EL (cell line): ENCODE measurements at regions not wholly inside any gene's neighbourhood (a gene's known extent, or its start where the extent isn't known, plus 50 kb on each side); places are given as distances from the start of the nearest gene placed in this dataset.
"Not testable (repeated sequence)": the region's sequence is repeated elsewhere in the genome, so short reads cannot be mapped to it uniquely, and the experiment has no call there.

Source experiments
- DNase-seq: peaks from one replicate; pipeline ENCODE4 v3.0.0-alpha.2; 2016

DNA sequence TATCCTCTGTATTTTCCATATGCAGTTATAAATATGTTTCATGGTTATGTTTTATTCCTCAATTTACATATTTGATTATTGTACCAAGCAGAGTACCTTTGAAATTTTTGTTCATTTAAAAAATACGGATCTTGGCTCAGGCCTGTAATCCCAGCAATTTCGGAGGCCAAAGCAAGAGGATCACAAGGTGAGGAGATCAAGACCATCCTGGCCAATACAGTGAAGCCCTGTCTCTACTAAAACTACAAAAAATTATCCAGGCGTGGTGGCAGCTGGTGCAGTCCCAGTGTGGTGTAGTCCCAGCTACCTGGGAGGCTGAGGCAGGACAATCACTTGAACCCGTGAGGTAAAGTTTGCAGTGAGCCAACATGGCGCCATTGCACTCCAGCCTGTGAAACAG, 251.2 kb upstream of the TPTE start:
- peak; percentile 4 for DNase-seq

DNA sequence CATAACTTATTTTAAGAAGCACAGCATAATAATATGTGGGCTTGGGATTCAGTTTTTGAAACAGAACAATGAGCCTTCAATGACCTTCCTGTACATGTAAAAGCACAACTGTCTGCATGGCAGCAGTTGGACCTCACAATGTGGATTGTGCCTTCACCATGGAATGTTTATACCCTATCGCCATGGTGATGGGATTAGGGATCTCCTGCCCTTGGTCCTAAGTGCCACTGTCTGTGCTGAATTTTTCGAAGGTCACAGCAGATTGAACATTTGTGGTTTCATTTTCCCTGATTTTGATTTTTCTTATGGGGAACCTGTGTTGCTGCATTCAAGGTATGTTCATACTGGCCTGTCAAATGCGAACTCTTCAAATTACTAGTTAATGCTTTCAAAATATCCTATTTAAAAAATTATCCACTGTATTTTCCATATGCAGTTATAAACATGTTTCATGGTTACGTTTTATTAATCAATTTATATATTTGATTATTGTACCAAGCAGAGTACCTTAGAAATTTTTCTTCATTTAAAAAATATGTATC, 249.6 kb upstream of the TPTE start:
- not testable (repeated sequence) for DNase-seq

DNA sequence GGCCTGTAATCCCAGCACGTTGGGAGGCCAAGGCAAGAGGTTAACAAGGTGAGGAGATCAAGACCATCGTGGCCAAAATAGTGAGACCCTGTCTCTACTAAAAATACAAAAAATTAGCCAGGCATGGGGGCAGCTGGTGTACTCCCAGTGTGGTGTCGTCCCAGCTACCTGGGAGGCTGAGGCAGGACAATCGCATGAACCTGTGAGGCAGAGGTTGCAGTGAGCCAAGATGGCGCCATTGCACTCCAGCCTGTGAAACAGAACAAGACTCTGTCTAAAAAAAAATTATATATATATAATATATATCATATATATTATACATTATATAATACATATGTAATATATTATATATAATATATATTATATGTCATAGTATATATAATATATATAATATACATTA, 249.2 kb upstream of the TPTE start:
- DNase-seq = peak; percentile 19

DNA sequence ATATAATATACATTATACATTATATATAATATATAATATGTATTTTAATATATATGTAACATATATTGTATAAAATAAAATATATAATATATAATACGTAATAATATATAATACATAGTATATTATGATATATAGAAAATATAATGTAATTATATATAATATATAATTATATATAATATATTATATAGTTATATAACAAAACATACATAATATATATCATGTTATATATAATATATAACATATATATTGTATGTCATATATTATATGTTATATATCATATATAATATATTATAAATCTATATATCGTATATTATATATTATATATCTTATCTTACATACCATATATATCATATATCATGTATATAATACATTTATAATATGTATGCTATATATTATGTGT, 248.2 kb upstream of the TPTE start:
- no peak for DNase-seq

DNA sequence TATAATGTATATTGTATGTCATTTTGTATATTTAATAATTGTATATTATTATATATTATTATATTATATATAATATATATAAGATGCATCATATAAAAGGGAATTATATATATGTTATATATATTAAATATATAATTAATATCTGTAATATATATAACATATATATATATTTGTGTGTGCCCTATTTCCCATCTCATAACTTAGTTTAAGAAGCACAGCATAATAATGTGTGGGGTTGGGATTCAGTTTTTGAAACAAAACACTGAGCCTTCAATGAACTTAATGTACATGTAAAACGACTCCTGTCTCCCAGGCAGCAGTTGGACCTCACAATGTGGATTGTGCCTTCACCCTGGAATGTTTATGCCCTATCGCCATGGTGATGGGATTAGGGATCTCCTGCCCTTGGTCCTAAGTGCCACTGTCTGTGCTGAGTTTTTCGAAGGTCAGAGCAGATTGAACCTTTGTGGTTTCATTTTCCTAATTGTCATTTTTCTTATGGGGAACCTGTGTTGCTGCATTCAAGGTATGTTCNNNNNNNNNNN, 247.5 kb upstream of the TPTE start:
- DNase-seq = not testable (repeated sequence)
